ENCODE measurements at regions not wholly inside any gene's neighbourhood (a gene's known extent, or its start where the extent isn't known, plus 50 kb on each side); places are given as distances from the start of the nearest gene placed in this dataset.

DNA sequence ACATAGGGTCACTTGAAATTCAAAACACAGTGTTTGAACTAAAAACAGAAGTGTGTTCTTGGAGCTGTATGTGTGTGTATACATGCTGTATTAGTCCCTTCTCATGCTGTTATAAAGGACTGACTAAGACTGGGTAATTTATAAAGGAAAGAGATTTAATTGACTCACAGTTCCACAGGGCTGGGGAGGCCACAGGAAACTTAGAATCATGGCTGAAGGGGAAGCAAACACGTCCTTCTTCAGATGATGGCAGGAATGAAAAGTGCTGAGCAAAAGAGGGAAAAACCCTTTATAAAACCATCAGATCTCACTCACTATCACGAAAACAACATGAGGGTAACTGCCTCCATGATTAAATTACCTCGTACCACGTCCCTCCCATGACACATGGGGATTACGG lies 224.1 kb downstream of the BCAT1 start:
- TF ChIP-seq, protein P1, sequence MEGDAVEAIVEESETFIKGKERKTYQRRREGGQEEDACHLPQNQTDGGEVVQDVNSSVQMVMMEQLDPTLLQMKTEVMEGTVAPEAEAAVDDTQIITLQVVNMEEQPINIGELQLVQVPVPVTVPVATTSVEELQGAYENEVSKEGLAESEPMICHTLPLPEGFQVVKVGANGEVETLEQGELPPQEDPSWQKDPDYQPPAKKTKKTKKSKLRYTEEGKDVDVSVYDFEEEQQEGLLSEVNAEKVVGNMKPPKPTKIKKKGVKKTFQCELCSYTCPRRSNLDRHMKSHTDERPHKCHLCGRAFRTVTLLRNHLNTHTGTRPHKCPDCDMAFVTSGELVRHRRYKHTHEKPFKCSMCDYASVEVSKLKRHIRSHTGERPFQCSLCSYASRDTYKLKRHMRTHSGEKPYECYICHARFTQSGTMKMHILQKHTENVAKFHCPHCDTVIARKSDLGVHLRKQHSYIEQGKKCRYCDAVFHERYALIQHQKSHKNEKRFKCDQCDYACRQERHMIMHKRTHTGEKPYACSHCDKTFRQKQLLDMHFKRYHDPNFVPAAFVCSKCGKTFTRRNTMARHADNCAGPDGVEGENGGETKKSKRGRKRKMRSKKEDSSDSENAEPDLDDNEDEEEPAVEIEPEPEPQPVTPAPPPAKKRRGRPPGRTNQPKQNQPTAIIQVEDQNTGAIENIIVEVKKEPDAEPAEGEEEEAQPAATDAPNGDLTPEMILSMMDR (optimal IDR thresholded peaks at IDR 0.05 in 1 of 3, IDR thresholded peaks at IDR 0.05 in 1 of 3, conservative IDR thresholded peaks at IDR 0.05 in 1 of 3; ENCODE audit: extremely low read depth in 1 of 3, insufficient read depth in 2 of 3, low read length in 3 of 3), result no peak
- TF ChIP-seq EZH2 (IDR thresholded peaks at IDR 0.05; ENCODE audit: low read length), result no peak

Data from keratinocyte (primary cell).